ENCODE measurements at regions not wholly inside any gene's neighbourhood (a gene's known extent, or its start where the extent isn't known, plus 50 kb on each side); places are given as distances from the start of the nearest gene placed in this dataset.
A peak's percentile ranks its signal among the peaks of the same experiment; 100 is the strongest.

DNA sequence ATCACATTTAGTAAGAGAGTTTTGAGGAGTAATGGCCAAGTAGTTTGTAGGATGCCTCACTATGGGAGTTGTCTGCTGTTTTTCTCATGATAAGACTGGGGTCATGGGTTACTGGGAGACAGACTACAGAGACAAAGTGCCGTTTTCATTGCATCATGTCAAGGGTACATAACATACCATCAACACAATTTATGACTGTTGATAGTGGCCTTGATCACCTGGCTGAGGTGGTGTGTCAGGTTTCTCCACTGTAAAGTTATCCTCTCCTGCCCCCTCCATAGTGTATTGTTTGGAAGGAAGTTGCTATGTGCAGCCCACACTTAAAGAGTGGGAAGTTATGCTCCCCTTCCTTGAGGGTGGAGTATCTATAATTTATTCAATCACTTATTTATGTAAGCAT, 263.5 kb upstream of the POU3F1 start (continued):
- TF ChIP-seq, protein P1, sequence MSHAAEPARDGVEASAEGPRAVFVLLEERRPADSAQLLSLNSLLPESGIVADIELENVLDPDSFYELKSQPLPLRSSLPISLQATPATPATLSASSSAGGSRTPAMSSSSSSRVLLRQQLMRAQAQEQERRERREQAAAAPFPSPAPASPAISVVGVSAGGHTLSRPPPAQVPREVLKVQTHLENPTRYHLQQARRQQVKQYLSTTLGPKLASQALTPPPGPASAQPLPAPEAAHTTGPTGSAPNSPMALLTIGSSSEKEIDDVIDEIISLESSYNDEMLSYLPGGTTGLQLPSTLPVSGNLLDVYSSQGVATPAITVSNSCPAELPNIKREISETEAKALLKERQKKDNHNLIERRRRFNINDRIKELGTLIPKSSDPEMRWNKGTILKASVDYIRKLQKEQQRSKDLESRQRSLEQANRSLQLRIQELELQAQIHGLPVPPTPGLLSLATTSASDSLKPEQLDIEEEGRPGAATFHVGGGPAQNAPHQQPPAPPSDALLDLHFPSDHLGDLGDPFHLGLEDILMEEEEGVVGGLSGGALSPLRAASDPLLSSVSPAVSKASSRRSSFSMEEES (CRISPR knock-in tag; IDR thresholded peaks at IDR 0.05), result no peak
- TF ChIP-seq WHSC1 (IDR thresholded peaks at IDR 0.05; ENCODE audit: low read length), result no peak
- TF ChIP-seq SIRT6 (IDR thresholded peaks at IDR 0.05; ENCODE audit: low read depth, low read length), result no peak
- TF ChIP-seq CCNT2 (IDR thresholded peaks at IDR 0.05; ENCODE audit: borderline replicate concordance, extremely low read depth, insufficient read length, low read depth, low read length), result no peak
- TF ChIP-seq ZBTB7A (IDR thresholded peaks at IDR 0.05; ENCODE audit: borderline replicate concordance, control insufficient read depth, low read depth, low read length), result no peak
- no peak for TF ChIP-seq NFE2L1 (tag; IDR thresholded peaks at IDR 0.05; ENCODE audit: borderline replicate concordance, low read depth)
- no peak for TF ChIP-seq TAF9B (IDR thresholded peaks at IDR 0.05; ENCODE audit: partially characterized antibody)
- TF ChIP-seq ARHGAP35 (IDR thresholded peaks at IDR 0.05; ENCODE audit: partially characterized antibody), result no peak
- no peak for TF ChIP-seq RHOXF2B (CRISPR knock-in tag; conservative IDR thresholded peaks at IDR 0.05)
- peak in 1 of 2 experiments; percentile 80; a peak in 2 of 4 replicates for TF ChIP-seq TBL1XR1 (IDR thresholded peaks at IDR 0.05; ENCODE audit: low read length in 2 of 2)
- TF ChIP-seq ZNF778 (CRISPR knock-in tag; IDR thresholded peaks at IDR 0.05), result no peak
- TF ChIP-seq GABPA (tag; conservative IDR thresholded peaks at IDR 0.05; ENCODE audit: low read depth), result no peak
- TF ChIP-seq RNF2 (IDR thresholded peaks at IDR 0.05), result peak; percentile 66; the same call in 1 of the 2 replicates
- no peak for TF ChIP-seq HNRNPL (IDR thresholded peaks at IDR 0.05; ENCODE audit: low read depth, low read length)
- no peak for TF ChIP-seq RBM14 (IDR thresholded peaks at IDR 0.05; ENCODE audit: borderline replicate concordance, insufficient read depth, low read depth, low read length)
- no peak for TF ChIP-seq TSC22D4 (tag; IDR thresholded peaks at IDR 0.05)
- no peak for TF ChIP-seq THRAP3 (IDR thresholded peaks at IDR 0.05; ENCODE audit: borderline replicate concordance)
- TF ChIP-seq ESRRB (CRISPR knock-in tag; IDR thresholded peaks at IDR 0.05; ENCODE audit: borderline replicate concordance), result no peak
- TF ChIP-seq HNRNPLL (IDR thresholded peaks at IDR 0.05; ENCODE audit: low read depth, low read length, poor library complexity, severe bottlenecking), result no peak
- TF ChIP-seq ZNF57 (CRISPR knock-in tag; IDR thresholded peaks at IDR 0.05), result no peak
- TF ChIP-seq, protein P2, sequence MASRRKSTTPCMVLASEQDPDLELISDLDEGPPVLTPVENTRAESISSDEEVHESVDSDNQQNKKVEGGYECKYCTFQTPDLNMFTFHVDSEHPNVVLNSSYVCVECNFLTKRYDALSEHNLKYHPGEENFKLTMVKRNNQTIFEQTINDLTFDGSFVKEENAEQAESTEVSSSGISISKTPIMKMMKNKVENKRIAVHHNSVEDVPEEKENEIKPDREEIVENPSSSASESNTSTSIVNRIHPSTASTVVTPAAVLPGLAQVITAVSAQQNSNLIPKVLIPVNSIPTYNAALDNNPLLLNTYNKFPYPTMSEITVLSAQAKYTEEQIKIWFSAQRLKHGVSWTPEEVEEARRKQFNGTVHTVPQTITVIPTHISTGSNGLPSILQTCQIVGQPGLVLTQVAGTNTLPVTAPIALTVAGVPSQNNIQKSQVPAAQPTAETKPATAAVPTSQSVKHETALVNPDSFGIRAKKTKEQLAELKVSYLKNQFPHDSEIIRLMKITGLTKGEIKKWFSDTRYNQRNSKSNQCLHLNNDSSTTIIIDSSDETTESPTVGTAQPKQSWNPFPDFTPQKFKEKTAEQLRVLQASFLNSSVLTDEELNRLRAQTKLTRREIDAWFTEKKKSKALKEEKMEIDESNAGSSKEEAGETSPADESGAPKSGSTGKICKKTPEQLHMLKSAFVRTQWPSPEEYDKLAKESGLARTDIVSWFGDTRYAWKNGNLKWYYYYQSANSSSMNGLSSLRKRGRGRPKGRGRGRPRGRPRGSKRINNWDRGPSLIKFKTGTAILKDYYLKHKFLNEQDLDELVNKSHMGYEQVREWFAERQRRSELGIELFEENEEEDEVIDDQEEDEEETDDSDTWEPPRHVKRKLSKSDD (conservative IDR thresholded peaks at IDR 0.05; ENCODE audit: low read length), result no peak
- TF ChIP-seq, protein P3, sequence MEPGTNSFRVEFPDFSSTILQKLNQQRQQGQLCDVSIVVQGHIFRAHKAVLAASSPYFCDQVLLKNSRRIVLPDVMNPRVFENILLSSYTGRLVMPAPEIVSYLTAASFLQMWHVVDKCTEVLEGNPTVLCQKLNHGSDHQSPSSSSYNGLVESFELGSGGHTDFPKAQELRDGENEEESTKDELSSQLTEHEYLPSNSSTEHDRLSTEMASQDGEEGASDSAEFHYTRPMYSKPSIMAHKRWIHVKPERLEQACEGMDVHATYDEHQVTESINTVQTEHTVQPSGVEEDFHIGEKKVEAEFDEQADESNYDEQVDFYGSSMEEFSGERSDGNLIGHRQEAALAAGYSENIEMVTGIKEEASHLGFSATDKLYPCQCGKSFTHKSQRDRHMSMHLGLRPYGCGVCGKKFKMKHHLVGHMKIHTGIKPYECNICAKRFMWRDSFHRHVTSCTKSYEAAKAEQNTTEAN (CRISPR knock-in tag; IDR thresholded peaks at IDR 0.05), result no peak
- TF ChIP-seq PRPF4 (IDR thresholded peaks at IDR 0.05; ENCODE audit: insufficient read depth, low read depth, low read length, poor library complexity, severe bottlenecking), result no peak
- TF ChIP-seq PCBP1 (IDR thresholded peaks at IDR 0.05; ENCODE audit: low read depth, low read length, poor library complexity, severe bottlenecking), result no peak
- no peak for TF ChIP-seq L3MBTL2 (IDR thresholded peaks at IDR 0.05)

Data from K562 (cell line).